ENCODE measurements at regions not wholly inside any gene's neighbourhood (a gene's known extent, or its start where the extent isn't known, plus 50 kb on each side); places are given as distances from the start of the nearest gene placed in this dataset.

GRCh38 chr14:97377550-97377949 is 580.4 kb downstream of the VRK1 start:
- in situ Hi-C loops (cut with HindIII; ENCODE audit: low sequenced_read_pairs) = loop anchor here (10.0 kb wide), 1 partner anchor 73 kb away; no protein-coding TSS in a partner anchor

GRCh38 chr14:97379091-97379531 is 581.9 kb downstream of the VRK1 start:
- in situ Hi-C loops (cut with HindIII; ENCODE audit: low sequenced_read_pairs) = loop anchor here (10.0 kb wide), 1 partner anchor 74 kb away; no protein-coding TSS in a partner anchor

- in situ Hi-C loops (cut with HindIII; ENCODE audit: low sequenced_read_pairs) = no loop called here
Observed at GRCh38 chr14:97380539-97380941, 583.4 kb downstream of the VRK1 start.

GRCh38 chr14:97381309-97381708 is 584.1 kb downstream of the VRK1 start:
- in situ Hi-C loops (cut with HindIII; ENCODE audit: low sequenced_read_pairs) = no loop called here

- in situ Hi-C loops (cut with HindIII; ENCODE audit: low sequenced_read_pairs) = no loop called here
Observed at GRCh38 chr14:97382616-97383226, 585.5 kb downstream of the VRK1 start.

GRCh38 chr14:97385727-97386126 is 588.5 kb downstream of the VRK1 start:
- in situ Hi-C loops (cut with HindIII; ENCODE audit: low sequenced_read_pairs) = no loop called here

- in situ Hi-C loops (cut with HindIII; ENCODE audit: low sequenced_read_pairs) = no loop called here
Observed at GRCh38 chr14:97387252-97387874, 590.2 kb downstream of the VRK1 start.

GRCh38 chr14:97388408-97388807 is 591.2 kb downstream of the VRK1 start:
- in situ Hi-C loops (cut with HindIII; ENCODE audit: low sequenced_read_pairs) = no loop called here

GRCh38 chr14:97390096-97390724 is 593.0 kb downstream of the VRK1 start:
- in situ Hi-C loops (cut with HindIII; ENCODE audit: low sequenced_read_pairs) = no loop called here

GRCh38 chr14:97393244-97393643 is 596.1 kb downstream of the VRK1 start:
- in situ Hi-C loops (cut with HindIII; ENCODE audit: low sequenced_read_pairs) = no loop called here

GRCh38 chr14:97395068-97395467 is 597.9 kb downstream of the VRK1 start:
- in situ Hi-C loops (cut with HindIII; ENCODE audit: low sequenced_read_pairs) = no loop called here

- in situ Hi-C loops (cut with HindIII; ENCODE audit: low sequenced_read_pairs) = no loop called here
Observed at GRCh38 chr14:97401714-97402113, 604.5 kb downstream of the VRK1 start.

GRCh38 chr14:97402279-97402678 is 605.1 kb downstream of the VRK1 start:
- in situ Hi-C loops (cut with HindIII; ENCODE audit: low sequenced_read_pairs) = no loop called here

GRCh38 chr14:97407701-97408407 is 610.7 kb downstream of the VRK1 start:
- in situ Hi-C loops (cut with HindIII; ENCODE audit: low sequenced_read_pairs) = no loop called here

- in situ Hi-C loops (cut with HindIII; ENCODE audit: low sequenced_read_pairs) = no loop called here
Observed at GRCh38 chr14:97408503-97408902, 611.3 kb downstream of the VRK1 start.

- in situ Hi-C loops (cut with HindIII; ENCODE audit: low sequenced_read_pairs) = no loop called here
Observed at GRCh38 chr14:97408937-97409815, 612.0 kb downstream of the VRK1 start.

- in situ Hi-C loops (cut with HindIII; ENCODE audit: low sequenced_read_pairs) = no loop called here
Observed at GRCh38 chr14:97410667-97411620, 613.8 kb downstream of the VRK1 start.

GRCh38 chr14:97411938-97412612 is 614.9 kb downstream of the VRK1 start:
- in situ Hi-C loops (cut with HindIII; ENCODE audit: low sequenced_read_pairs) = no loop called here

GRCh38 chr14:97413022-97413539 is 615.9 kb downstream of the VRK1 start:
- in situ Hi-C loops (cut with HindIII; ENCODE audit: low sequenced_read_pairs) = no loop called here
